Suprapubic skin (tissue), 4 donors: ENCODE measurements at regions not wholly inside any gene's neighbourhood (a gene's known extent, or its start where the extent isn't known, plus 50 kb on each side); places are given as distances from the start of the nearest gene placed in this dataset.

Experiments used
- DNase-seq, 2 donors: peaks; one replicate each; pipeline ENCODE4 v3.0.0-alpha.2; 2019; ENCODE audit warnings: low spot score in 2 of 2
- H3K27ac ChIP-seq: fragments of 200-600 bp; sonication (generic); one replicate; pipeline ENCODE4 v1.5.1; 2019
- H3K27me3 ChIP-seq: fragments of 200-600 bp; sonication (generic); one replicate; pipeline ENCODE4 v1.5.1; 2019
- H3K36me3 ChIP-seq: fragments of 200-600 bp; sonication (generic); one replicate; pipeline ENCODE4 v1.5.1; 2019
- H3K4me1 ChIP-seq: fragments of 200-600 bp; sonication (generic); one replicate; pipeline ENCODE4 v1.5.1; 2019
- H3K4me3 ChIP-seq: fragments of 200-600 bp; sonication (generic); one replicate; pipeline ENCODE4 v1.5.1; 2019; ENCODE audit warnings: mild to moderate bottlenecking
- H3K9me3 ChIP-seq: fragments of 200-600 bp; sonication (generic); one replicate; pipeline ENCODE4 v1.5.1; 2019
- EP300 ChIP-seq: sonication (generic); formaldehyde crosslinking; IDR thresholded peaks from one replicate; pipeline ENCODE4 v1.6.1; 2017; ENCODE audit warnings: antibody characterized with exemption
- POLR2A ChIP-seq, 2 donors: fragments of 450-650 bp; IDR thresholded peaks; one replicate each; pipeline ENCODE4 v1.6.1; 2017; ENCODE audit warnings: antibody characterized with exemption in 2 of 2, mild to moderate bottlenecking in 2 of 2, moderate library complexity in 2 of 2
- POLR2AphosphoS5 ChIP-seq, 3 donors: sonication (generic); formaldehyde crosslinking; IDR thresholded peaks; one replicate each; pipeline ENCODE4 v1.6.1; 2017; ENCODE audit warnings: antibody characterized with exemption in 3 of 3
- WGBS: methylation state at CpG from one replicate; pipeline ENCODE4 v1.1.5; 2018; 5-methylcytosine and 5-hydroxymethylcytosine counted together
- TF ChIP-seq, protein P1 (sequence below), 2 donors: fragments of 200-600 bp in 1 of 2; fragments of 450-650 bp in 1 of 2; sonication (generic) in 1 of 2; IDR thresholded peaks; one replicate each; pipeline ENCODE4 v1.5.1; 2016 to 2019; ENCODE audit warnings: antibody characterized with exemption in 2 of 2, mild to moderate bottlenecking in 1 of 2, moderate library complexity in 1 of 2

DNA sequence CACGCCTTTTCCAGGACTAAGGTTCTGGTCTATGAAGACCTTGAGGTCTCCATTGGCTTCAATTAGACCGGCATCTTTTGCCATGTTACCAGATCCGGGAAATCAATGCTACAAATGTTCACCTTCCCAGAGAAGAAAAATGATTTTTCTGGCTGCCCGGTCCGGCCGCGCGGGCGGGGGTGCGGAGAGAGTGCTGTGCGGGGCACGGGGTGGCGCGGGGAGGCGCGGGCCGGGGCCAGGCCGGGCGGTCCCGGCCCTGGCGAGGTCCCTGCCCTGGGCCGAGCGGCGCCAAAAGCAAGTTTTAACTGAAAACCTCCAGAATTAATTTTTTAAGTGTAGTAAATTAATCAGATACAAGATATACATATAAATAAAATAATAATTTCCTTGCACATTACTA is 128.2 kb downstream of the MINAR1 start:
- H3K36me3 ChIP-seq: no peaks in the 10 kb centered on the region
- TF ChIP-seq, protein P1, sequence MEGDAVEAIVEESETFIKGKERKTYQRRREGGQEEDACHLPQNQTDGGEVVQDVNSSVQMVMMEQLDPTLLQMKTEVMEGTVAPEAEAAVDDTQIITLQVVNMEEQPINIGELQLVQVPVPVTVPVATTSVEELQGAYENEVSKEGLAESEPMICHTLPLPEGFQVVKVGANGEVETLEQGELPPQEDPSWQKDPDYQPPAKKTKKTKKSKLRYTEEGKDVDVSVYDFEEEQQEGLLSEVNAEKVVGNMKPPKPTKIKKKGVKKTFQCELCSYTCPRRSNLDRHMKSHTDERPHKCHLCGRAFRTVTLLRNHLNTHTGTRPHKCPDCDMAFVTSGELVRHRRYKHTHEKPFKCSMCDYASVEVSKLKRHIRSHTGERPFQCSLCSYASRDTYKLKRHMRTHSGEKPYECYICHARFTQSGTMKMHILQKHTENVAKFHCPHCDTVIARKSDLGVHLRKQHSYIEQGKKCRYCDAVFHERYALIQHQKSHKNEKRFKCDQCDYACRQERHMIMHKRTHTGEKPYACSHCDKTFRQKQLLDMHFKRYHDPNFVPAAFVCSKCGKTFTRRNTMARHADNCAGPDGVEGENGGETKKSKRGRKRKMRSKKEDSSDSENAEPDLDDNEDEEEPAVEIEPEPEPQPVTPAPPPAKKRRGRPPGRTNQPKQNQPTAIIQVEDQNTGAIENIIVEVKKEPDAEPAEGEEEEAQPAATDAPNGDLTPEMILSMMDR (IDR thresholded peaks at IDR 0.05): no peak
- TF ChIP-seq POLR2A (IDR thresholded peaks at IDR 0.05) (no peak), EP300 (no peak), POLR2AphosphoS5 (IDR thresholded peaks at IDR 0.05) (no peak)
- no peaks in the 10 kb centered on the region for H3K9me3 ChIP-seq
- WGBS: 95% methylated on average over 24 of the region's 24 CpGs
- no peaks in the 10 kb centered on the region for H3K4me1 ChIP-seq
- H3K27ac ChIP-seq: no peak overlapping the region
- H3K4me3 ChIP-seq: no peak overlapping the region
- H3K27me3 ChIP-seq: peaks cover 13% of the 10 kb centered on the region
- no peak for DNase-seq

DNA sequence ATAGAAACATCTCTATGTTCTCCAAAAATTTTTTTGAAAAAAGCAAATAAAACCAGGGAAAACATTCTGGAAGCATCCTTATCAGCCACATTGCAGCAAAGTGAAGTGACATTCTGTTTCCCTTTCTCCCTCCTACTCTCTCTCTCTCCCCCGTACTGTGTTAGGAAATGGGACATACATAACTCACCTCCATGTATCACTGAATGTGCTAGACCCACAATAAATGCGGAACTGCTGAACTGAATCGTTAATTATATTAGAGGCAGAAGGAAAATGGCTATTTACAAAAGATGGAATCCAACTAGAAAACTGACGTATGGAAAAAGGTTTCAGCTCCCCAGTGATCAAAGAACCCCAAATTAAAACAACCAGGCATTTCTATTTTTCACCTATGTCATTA is 129.8 kb downstream of the MINAR1 start:
- no peak for DNase-seq
- no peaks in the 10 kb centered on the region for H3K4me1 ChIP-seq
- 67% methylated on average over 4 of the region's 4 CpGs for WGBS
- TF ChIP-seq, protein P1 (IDR thresholded peaks at IDR 0.05): no peak
- no peak for TF ChIP-seq POLR2A (IDR thresholded peaks at IDR 0.05)
- no peak for TF ChIP-seq POLR2AphosphoS5 (IDR thresholded peaks at IDR 0.05)
- no peak for TF ChIP-seq EP300
- H3K36me3 ChIP-seq: no peaks in the 10 kb centered on the region
- H3K27ac ChIP-seq: no peak overlapping the region
- H3K4me3 ChIP-seq: no peak overlapping the region
- no peaks in the 10 kb centered on the region for H3K9me3 ChIP-seq
- H3K27me3 ChIP-seq: peaks cover 13% of the 10 kb centered on the region

DNA sequence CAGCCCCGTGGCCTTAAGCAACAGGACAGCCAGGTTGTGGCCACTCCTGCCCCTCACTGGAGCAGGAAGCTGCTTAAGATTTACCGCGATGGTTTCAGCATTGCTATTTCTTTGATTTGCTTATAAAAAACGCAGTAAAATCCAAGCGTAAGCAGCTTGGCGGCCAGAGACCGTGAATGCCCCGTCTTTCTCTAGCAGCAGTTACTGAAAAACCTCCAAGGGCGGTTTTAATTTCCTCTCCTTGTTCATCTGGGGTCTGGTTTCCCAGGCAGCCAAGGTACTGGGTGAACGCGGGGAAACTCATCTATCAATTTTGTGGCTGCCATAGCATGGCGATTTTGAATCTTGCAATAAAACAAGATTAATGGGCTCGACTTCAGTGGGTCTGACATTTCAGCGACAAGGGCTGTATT is 130.3 kb downstream of the MINAR1 start:
- H3K4me3 ChIP-seq: no peak overlapping the region
- H3K9me3 ChIP-seq: no peaks in the 10 kb centered on the region
- peaks cover 13% of the 10 kb centered on the region for H3K27me3 ChIP-seq
- 59% methylated on average over 14 of the region's 14 CpGs for WGBS
- H3K36me3 ChIP-seq: no peaks in the 10 kb centered on the region
- no peak for DNase-seq
- no peak for TF ChIP-seq POLR2AphosphoS5 (IDR thresholded peaks at IDR 0.05)
- no peak for TF ChIP-seq POLR2A (IDR thresholded peaks at IDR 0.05)
- TF ChIP-seq EP300: no peak
- TF ChIP-seq, protein P1 (IDR thresholded peaks at IDR 0.05): no peak
- H3K4me1 ChIP-seq: no peaks in the 10 kb centered on the region
- H3K27ac ChIP-seq: no peak overlapping the region

DNA sequence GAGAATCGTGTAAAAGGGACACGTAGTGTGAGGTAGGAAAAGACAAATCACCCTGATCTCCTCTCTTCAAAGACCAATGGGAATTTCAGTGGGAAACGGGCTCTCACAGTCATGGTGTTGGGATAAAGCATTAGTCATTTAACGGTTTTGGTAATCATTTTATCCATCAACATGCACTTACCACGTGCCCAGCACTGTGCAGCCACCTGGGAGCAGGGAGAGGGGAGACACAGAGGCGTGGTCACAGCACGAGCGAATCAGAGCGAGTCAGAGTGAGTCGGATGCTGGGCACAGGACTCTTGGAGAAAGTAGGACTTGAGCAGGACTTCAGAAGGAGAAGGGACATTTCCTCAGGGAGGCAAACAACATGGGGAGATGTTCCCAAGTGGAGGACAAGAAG is 130.8 kb downstream of the MINAR1 start:
- no peaks in the 10 kb centered on the region for H3K36me3 ChIP-seq
- H3K27ac ChIP-seq: no peak overlapping the region
- no peak for TF ChIP-seq POLR2A (IDR thresholded peaks at IDR 0.05)
- no peak for TF ChIP-seq EP300
- TF ChIP-seq, protein P1 (IDR thresholded peaks at IDR 0.05): no peak
- no peak for TF ChIP-seq POLR2AphosphoS5 (IDR thresholded peaks at IDR 0.05)
- no peaks in the 10 kb centered on the region for H3K4me1 ChIP-seq
- no peak for DNase-seq
- WGBS: 79% methylated on average over 10 of the region's 10 CpGs
- peaks cover 13% of the 10 kb centered on the region for H3K27me3 ChIP-seq
- peaks cover 1% of the 10 kb centered on the region for H3K9me3 ChIP-seq
- H3K4me3 ChIP-seq: no peak overlapping the region

DNA sequence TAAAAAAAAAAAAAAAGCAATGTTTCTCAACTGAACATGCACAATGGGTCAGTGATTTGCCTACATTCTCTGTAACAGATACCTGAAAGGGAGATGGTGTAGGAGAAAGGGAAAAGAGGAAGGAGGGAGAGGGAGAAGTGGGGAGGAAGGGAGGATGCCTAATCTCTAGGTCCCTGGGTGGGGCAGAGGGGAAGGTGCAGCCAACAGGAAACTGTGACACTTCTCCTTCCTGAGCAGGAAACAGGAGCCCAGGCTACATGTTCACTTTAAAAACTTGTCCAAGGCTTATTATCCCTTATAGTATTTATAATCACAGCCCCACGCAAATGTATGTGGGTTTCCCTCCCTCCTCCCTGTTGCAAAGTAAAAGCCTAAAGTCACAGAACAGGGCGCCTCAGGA is 137.9 kb downstream of the MINAR1 start:
- TF ChIP-seq, protein P1 (IDR thresholded peaks at IDR 0.05): no peak
- no peak for TF ChIP-seq POLR2A (IDR thresholded peaks at IDR 0.05)
- no peak for TF ChIP-seq EP300
- no peak for TF ChIP-seq POLR2AphosphoS5 (IDR thresholded peaks at IDR 0.05)
- DNase-seq: no peak
- H3K4me3 ChIP-seq: no peak overlapping the region
- no peaks in the 10 kb centered on the region for H3K27me3 ChIP-seq
- peaks cover 4% of the 10 kb centered on the region for H3K9me3 ChIP-seq
- 73% methylated on average over 2 of the region's 2 CpGs for WGBS
- H3K4me1 ChIP-seq: no peaks in the 10 kb centered on the region
- H3K27ac ChIP-seq: no peak overlapping the region
- H3K36me3 ChIP-seq: no peaks in the 10 kb centered on the region
